Cardiac muscle cell (in vitro differentiated cells and primary cell): ENCODE measurements at regions not wholly inside any gene's neighbourhood (a gene's known extent, or its start where the extent isn't known, plus 50 kb on each side); places are given as distances from the start of the nearest gene placed in this dataset.
A peak's percentile ranks its signal among the peaks of the same experiment; 100 is the strongest.

Experiments
- DNase-seq, 2 donors: peaks; one replicate each; pipeline versions ENCODE4 v3.0.0 to v3.0.0-alpha.2; 2010 to 2017; ENCODE audit warnings: low read depth in 1 of 2, low spot score in 1 of 2
- H3K27ac ChIP-seq: fragments of 200-600 bp; sonication (generic); 2 replicates; pipeline ENCODE4 v1.5.1; 2016
- H3K27me3 ChIP-seq: fragments of 200-600 bp; sonication (generic); 2 replicates; pipeline ENCODE4 v1.6.0; 2016; ENCODE audit warnings: control low read depth
- H3K36me3 ChIP-seq: fragments of 200-600 bp; sonication (generic); 2 replicates; pipeline ENCODE4 v1.5.1; 2016; ENCODE audit warnings: control low read depth
- H3K4me1 ChIP-seq: fragments of 200-600 bp; sonication (generic); 2 replicates; pipeline ENCODE4 v1.8.1; 2017; ENCODE audit warnings: low read depth, mild to moderate bottlenecking, mixed run types
- H3K4me3 ChIP-seq: fragments of 200-600 bp; sonication (generic); 2 replicates; pipeline ENCODE4 v1.5.1; 2016; ENCODE audit warnings: mild to moderate bottlenecking
- H3K9me3 ChIP-seq: fragments of 200-600 bp; sonication (generic); 2 replicates; pipeline ENCODE4 v1.5.1; 2017; ENCODE audit warnings: low read depth, mild to moderate bottlenecking, control low read depth
- TF ChIP-seq, protein P1 (sequence below): IDR thresholded peaks from 2 replicates; pipeline ENCODE4 v1.5.1; 2012; ENCODE audit warnings: low read depth, mild to moderate bottlenecking, low read length

DNA sequence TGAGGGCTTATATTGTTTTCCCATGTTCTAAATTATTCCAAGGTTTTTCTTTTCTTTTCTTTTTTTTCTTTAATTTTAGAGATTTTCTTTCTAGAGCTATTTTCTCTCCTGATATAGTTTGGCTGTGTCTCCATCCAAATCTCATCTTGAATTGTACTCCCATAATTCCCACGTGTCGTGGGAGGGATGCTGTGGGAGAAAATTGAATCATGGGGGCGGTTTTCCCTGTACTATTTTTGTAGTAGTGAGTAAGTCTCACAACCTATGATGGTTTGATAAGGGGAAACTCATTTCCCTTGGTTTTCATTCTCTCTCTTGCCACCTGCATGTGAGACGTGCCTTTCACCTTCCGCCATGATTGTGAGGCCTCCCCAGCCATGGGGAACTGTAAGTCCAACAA lies 1906.4 kb upstream of the PRR20A start:
- TF ChIP-seq, protein P1, sequence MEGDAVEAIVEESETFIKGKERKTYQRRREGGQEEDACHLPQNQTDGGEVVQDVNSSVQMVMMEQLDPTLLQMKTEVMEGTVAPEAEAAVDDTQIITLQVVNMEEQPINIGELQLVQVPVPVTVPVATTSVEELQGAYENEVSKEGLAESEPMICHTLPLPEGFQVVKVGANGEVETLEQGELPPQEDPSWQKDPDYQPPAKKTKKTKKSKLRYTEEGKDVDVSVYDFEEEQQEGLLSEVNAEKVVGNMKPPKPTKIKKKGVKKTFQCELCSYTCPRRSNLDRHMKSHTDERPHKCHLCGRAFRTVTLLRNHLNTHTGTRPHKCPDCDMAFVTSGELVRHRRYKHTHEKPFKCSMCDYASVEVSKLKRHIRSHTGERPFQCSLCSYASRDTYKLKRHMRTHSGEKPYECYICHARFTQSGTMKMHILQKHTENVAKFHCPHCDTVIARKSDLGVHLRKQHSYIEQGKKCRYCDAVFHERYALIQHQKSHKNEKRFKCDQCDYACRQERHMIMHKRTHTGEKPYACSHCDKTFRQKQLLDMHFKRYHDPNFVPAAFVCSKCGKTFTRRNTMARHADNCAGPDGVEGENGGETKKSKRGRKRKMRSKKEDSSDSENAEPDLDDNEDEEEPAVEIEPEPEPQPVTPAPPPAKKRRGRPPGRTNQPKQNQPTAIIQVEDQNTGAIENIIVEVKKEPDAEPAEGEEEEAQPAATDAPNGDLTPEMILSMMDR = no peak
- no peaks in the 10 kb centered on the region for H3K4me1 ChIP-seq
- no peaks in the 10 kb centered on the region for H3K9me3 ChIP-seq
- H3K27ac ChIP-seq = no peak overlapping the region
- no peaks in the 10 kb centered on the region for H3K36me3 ChIP-seq
- H3K4me3 ChIP-seq = no peak overlapping the region
- DNase-seq = no peak
- no peaks in the 10 kb centered on the region for H3K27me3 ChIP-seq

- no peaks in the 10 kb centered on the region for H3K4me1 ChIP-seq
- H3K27me3 ChIP-seq = no peaks in the 10 kb centered on the region
- DNase-seq = peak in 1 of 2 donors; percentile 25
- H3K27ac ChIP-seq = no peak overlapping the region
- no peak overlapping the region for H3K4me3 ChIP-seq
- no peaks in the 10 kb centered on the region for H3K36me3 ChIP-seq
- TF ChIP-seq, protein P1 = no peak
- no peaks in the 10 kb centered on the region for H3K9me3 ChIP-seq
Observed at GRCh38 chr13:55245005-55245644, 1895.6 kb upstream of the PRR20A start.

- H3K4me3 ChIP-seq = no peak overlapping the region
- H3K27ac ChIP-seq = no peak overlapping the region
- no peak for DNase-seq
- no peaks in the 10 kb centered on the region for H3K9me3 ChIP-seq
- no peaks in the 10 kb centered on the region for H3K36me3 ChIP-seq
- H3K27me3 ChIP-seq = no peaks in the 10 kb centered on the region
- no peaks in the 10 kb centered on the region for H3K4me1 ChIP-seq
- TF ChIP-seq, protein P1 = no peak
Observed at GRCh38 chr13:55255236-55255635, 1885.5 kb upstream of the PRR20A start.

DNA sequence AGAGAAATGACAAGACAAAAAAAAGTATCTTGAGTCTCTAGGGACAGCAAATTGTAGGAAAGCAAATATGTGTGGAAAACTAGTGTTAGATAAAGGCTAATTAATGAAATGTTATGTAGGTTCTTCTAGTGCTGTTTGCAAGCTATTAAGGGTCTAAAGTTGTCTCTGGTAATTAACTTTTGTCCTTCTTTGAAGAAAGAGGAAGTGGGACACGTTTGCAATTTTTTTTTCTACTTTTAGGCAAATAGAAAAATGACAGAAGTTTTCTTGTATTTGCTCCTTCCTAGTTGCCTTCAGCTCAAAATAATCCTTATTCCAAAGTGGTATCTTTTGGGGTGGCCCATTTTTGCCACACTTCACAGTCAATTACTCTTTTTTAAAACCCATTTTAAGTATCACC lies 1877.7 kb upstream of the PRR20A start:
- Histone ChIP-seq H3K4me1 (no peaks in the 10 kb centered on the region), H3K27me3 (no peaks in the 10 kb centered on the region), H3K4me3 (no peak overlapping the region), H3K27ac (no peak overlapping the region), H3K9me3 (no peaks in the 10 kb centered on the region), H3K36me3 (no peaks in the 10 kb centered on the region)
- no peak for DNase-seq
- TF ChIP-seq, protein P1 = no peak

- no peak for DNase-seq
- Histone ChIP-seq H3K27ac (no peak overlapping the region), H3K27me3 (no peaks in the 10 kb centered on the region), H3K4me3 (no peak overlapping the region), H3K9me3 (no peaks in the 10 kb centered on the region), H3K36me3 (no peaks in the 10 kb centered on the region), H3K4me1 (no peaks in the 10 kb centered on the region)
- TF ChIP-seq, protein P1 = no peak
Observed at GRCh38 chr13:55266644-55267043, 1874.1 kb upstream of the PRR20A start.
